ENCODE measurements at regions not wholly inside any gene's neighbourhood (a gene's known extent, or its start where the extent isn't known, plus 50 kb on each side); places are given as distances from the start of the nearest gene placed in this dataset.

GRCh38 chr22:48088926-48089536 lies 1326.6 kb downstream of the TBC1D22A start (continued):
- TF ChIP-seq ZNF610 (tag by site-specific recombination; IDR thresholded peaks at IDR 0.05; ENCODE audit: borderline replicate concordance): no peak
- peak; percentile 86 for TF ChIP-seq ZIC2 (tag by site-specific recombination; IDR thresholded peaks at IDR 0.05)
- no peak for TF ChIP-seq ZNF677 (tag by site-specific recombination; IDR thresholded peaks at IDR 0.05)
- TF ChIP-seq, protein P1, sequence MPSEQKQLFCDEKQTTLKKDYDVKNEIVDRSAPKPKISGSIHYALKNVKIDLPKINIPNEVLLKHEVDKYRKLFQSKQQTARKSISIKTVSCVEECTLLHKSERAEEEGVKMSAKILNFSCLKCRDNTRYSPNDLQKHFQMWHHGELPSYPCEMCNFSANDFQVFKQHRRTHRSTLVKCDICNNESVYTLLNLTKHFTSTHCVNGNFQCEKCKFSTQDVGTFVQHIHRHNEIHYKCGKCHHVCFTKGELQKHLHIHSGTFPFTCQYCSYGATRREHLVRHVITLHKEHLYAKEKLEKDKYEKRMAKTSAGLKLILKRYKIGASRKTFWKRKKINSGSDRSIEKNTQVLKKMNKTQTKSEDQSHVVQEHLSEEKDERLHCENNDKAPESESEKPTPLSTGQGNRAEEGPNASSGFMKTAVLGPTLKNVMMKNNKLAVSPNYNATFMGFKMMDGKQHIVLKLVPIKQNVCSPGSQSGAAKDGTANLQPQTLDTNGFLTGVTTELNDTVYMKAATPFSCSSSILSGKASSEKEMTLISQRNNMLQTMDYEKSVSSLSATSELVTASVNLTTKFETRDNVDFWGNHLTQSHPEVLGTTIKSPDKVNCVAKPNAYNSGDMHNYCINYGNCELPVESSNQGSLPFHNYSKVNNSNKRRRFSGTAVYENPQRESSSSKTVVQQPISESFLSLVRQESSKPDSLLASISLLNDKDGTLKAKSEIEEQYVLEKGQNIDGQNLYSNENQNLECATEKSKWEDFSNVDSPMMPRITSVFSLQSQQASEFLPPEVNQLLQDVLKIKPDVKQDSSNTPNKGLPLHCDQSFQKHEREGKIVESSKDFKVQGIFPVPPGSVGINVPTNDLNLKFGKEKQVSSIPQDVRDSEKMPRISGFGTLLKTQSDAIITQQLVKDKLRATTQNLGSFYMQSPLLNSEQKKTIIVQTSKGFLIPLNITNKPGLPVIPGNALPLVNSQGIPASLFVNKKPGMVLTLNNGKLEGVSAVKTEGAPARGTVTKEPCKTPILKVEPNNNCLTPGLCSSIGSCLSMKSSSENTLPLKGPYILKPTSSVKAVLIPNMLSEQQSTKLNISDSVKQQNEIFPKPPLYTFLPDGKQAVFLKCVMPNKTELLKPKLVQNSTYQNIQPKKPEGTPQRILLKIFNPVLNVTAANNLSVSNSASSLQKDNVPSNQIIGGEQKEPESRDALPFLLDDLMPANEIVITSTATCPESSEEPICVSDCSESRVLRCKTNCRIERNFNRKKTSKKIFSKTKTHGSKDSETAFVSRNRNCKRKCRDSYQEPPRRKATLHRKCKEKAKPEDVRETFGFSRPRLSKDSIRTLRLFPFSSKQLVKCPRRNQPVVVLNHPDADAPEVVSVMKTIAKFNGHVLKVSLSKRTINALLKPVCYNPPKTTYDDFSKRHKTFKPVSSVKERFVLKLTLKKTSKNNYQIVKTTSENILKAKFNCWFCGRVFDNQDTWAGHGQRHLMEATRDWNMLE (tag by site-specific recombination; conservative IDR thresholded peaks at IDR 0.05; ENCODE audit: low read depth): no peak
- no peak for TF ChIP-seq ZFP41 (tag by site-specific recombination; IDR thresholded peaks at IDR 0.05; ENCODE audit: borderline replicate concordance)
- TF ChIP-seq ZNF521 (tag by site-specific recombination; IDR thresholded peaks at IDR 0.05): no peak
- TF ChIP-seq IKZF3 (tag by site-specific recombination; IDR thresholded peaks at IDR 0.05): no peak
- TF ChIP-seq ZNF660 (tag by site-specific recombination; IDR thresholded peaks at IDR 0.05): no peak
- peak; percentile 84 for TF ChIP-seq EGR2 (tag by site-specific recombination; IDR thresholded peaks at IDR 0.05; ENCODE audit: low read depth)
- TF ChIP-seq HOXA7 (CRISPR knock-in tag; IDR thresholded peaks at IDR 0.05; ENCODE audit: borderline replicate concordance): no peak
- no peak for TF ChIP-seq ZNF529 (tag by site-specific recombination; IDR thresholded peaks at IDR 0.05; ENCODE audit: insufficient replicate concordance)
- peak; percentile 79 for TF ChIP-seq ZFHX2 (tag by site-specific recombination; conservative IDR thresholded peaks at IDR 0.05)
- no peak for TF ChIP-seq ZBTB26 (tag by site-specific recombination; optimal IDR thresholded peaks at IDR 0.05)
- TF ChIP-seq ZNF692 (tag by site-specific recombination; IDR thresholded peaks at IDR 0.05): no peak
- no peak for TF ChIP-seq KLF17 (tag by site-specific recombination; IDR thresholded peaks at IDR 0.05)
- TF ChIP-seq SALL2 (tag by site-specific recombination; IDR thresholded peaks at IDR 0.05; ENCODE audit: borderline replicate concordance): no peak
- TF ChIP-seq ZNF341 (tag by site-specific recombination; IDR thresholded peaks at IDR 0.05; ENCODE audit: low read depth): peak; percentile 9; the same call in 1 of the 2 replicates
- no peak for TF ChIP-seq KLF9 (tag by site-specific recombination; IDR thresholded peaks at IDR 0.05; ENCODE audit: low read depth)
- TF ChIP-seq ZNF585B (tag by site-specific recombination; IDR thresholded peaks at IDR 0.05): no peak
